HepG2 (cell line): ENCODE measurements at regions not wholly inside any gene's neighbourhood (a gene's known extent, or its start where the extent isn't known, plus 50 kb on each side); places are given as distances from the start of the nearest gene placed in this dataset.

Experiments
- ATAD3A ChIP-seq: sonication (generic); formaldehyde crosslinking; IDR thresholded peaks from 2 replicates; pipeline ENCODE4 v1.4.0; 2020; ENCODE audit warnings: missing genetic modification reagents
- CHD2 ChIP-seq: IDR thresholded peaks from 2 replicates; pipeline ENCODE4 v1.6.1; 2011; ENCODE audit warnings: low read depth, low read length, improper control_type of control experiment
- FOSL1 ChIP-seq: sonication (generic); formaldehyde crosslinking; IDR thresholded peaks from 2 replicates; pipeline ENCODE4 v1.9.0; 2021; ENCODE audit warnings: missing genetic modification reagents, borderline replicate concordance
- MLLT10 ChIP-seq: sonication (generic); formaldehyde crosslinking; IDR thresholded peaks from 2 replicates; pipeline ENCODE4 v1.4.0; 2020; ENCODE audit warnings: missing genetic modification reagents
- NAIF1 ChIP-seq: sonication (generic); formaldehyde crosslinking; IDR thresholded peaks from 2 replicates; pipeline ENCODE4 v1.5.0; 2020; ENCODE audit warnings: mild to moderate bottlenecking, missing genetic modification reagents, borderline replicate concordance
- RBM39 ChIP-seq: fragments of 200-400 bp; formaldehyde crosslinking; IDR thresholded peaks from one replicate; pipeline ENCODE4 v1.6.1; 2018; ENCODE audit warnings: antibody characterized with exemption, mild to moderate bottlenecking, low read depth, low read length; ENCODE audit not compliant: poor library complexity, severe bottlenecking
- ZMYM4 ChIP-seq: sonication (generic); formaldehyde crosslinking; IDR thresholded peaks from 2 replicates; pipeline ENCODE4 v1.8.1; 2023; ENCODE audit warnings: mild to moderate bottlenecking, missing genetic modification reagents
- ZNF225 ChIP-seq: sonication (generic); formaldehyde crosslinking; IDR thresholded peaks from 2 replicates; pipeline ENCODE4 v1.4.0; 2020; ENCODE audit warnings: mild to moderate bottlenecking, missing genetic modification reagents
- ZNF230 ChIP-seq: sonication (generic); formaldehyde crosslinking; IDR thresholded peaks from 2 replicates; pipeline ENCODE4 v1.4.0; 2020; ENCODE audit warnings: mild to moderate bottlenecking, missing genetic modification reagents
- ZNF598 ChIP-seq: sonication (generic); formaldehyde crosslinking; IDR thresholded peaks from 2 replicates; pipeline ENCODE4 v1.5.1; 2020; ENCODE audit warnings: mild to moderate bottlenecking, missing genetic modification reagents, borderline replicate concordance
- ZSCAN25 ChIP-seq: sonication (generic); formaldehyde crosslinking; IDR thresholded peaks from 2 replicates; pipeline ENCODE4 v1.8.0; 2022; ENCODE audit warnings: mild to moderate bottlenecking, missing genetic modification reagents
- TF ChIP-seq, protein P1 (sequence below): sonication (generic); formaldehyde crosslinking; IDR thresholded peaks from 2 replicates; pipeline ENCODE4 v1.9.0; 2022; ENCODE audit warnings: low read depth, missing genetic modification reagents
- TF ChIP-seq, protein P2 (sequence below): sonication (generic); formaldehyde crosslinking; IDR thresholded peaks from 2 replicates; pipeline ENCODE4 v1.8.1; 2023; ENCODE audit warnings: mild to moderate bottlenecking, inconsistent platforms, moderate library complexity, missing genetic modification reagents, borderline replicate concordance
- TF ChIP-seq, protein P3 (sequence below): sonication (generic); IDR thresholded peaks from 2 replicates; pipeline ENCODE4 v1.6.1; 2016; ENCODE audit warnings: low read depth, borderline replicate concordance
- TF ChIP-seq, protein P4 (sequence below): sonication (generic); formaldehyde crosslinking; IDR thresholded peaks from 2 replicates; pipeline ENCODE4 v1.9.0; 2021; ENCODE audit warnings: missing genetic modification reagents, borderline replicate concordance
- TF ChIP-seq, protein P5 (sequence below): sonication (generic); formaldehyde crosslinking; IDR thresholded peaks from 2 replicates; pipeline ENCODE4 v1.5.1; 2020; ENCODE audit warnings: mild to moderate bottlenecking, missing genetic modification reagents, moderate library complexity
- TF ChIP-seq, protein P6 (sequence below): sonication (generic); formaldehyde crosslinking; IDR thresholded peaks from 2 replicates; pipeline ENCODE4 v1.5.0; 2020; ENCODE audit warnings: missing genetic modification reagents, mild to moderate bottlenecking, borderline replicate concordance

DNA sequence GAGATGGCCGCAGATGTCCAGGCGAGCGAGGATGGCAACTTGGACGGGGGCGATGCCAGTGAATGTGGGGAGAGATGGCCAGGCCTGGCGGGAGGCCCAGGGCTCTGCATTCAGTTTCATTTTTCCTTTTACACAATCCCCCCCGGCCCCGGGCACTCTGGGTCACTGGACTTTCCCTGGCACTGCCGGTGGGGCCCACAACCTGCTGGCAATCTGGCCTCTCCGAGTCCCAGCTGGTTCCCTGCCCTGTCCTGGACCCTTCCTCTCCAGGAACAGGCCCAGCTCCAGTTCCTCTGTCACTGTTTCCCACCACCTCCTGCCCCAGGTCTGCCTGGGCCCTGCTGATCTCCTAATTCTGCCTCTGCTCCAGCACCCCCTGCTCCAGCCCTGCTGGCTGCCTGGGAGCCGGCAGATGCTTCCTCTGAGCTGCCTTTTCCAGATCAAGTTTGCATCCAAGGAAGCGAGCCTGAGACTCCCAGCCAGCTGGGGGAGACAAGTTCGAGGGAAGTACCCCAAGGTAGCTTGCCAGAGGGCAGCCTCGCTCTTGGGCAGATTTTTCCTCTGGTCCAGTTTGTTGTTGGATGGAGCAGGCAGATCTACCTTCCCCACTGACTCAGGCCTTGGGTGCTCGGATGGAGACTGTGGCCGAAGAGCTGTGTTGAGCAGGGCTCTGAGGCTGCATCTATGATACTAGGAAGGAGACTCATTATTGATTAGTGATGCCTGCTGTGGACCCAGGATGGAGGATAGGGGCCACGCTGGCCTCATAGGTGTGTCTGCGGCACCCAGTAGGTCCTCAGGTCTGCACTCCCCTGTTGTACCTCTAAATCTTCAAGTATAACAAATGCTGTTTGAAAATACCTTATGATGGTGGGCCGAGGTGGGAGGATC is 83.2 kb downstream of the CEBPB start (continued):
- TF ChIP-seq MLLT10 (CRISPR knock-in tag) (no peak), ATAD3A (0 out of 2 replicates have a peak, but pooled peaks have one; percentile 24), ZSCAN25 (peak; percentile 49; the same call in 1 of the 2 replicates), RBM39 (peak; percentile 40), ZNF598 (CRISPR knock-in tag) (peak; percentile 70; the same call in 1 of the 2 replicates), ZMYM4 (CRISPR knock-in tag) (0 out of 2 replicates have a peak, but pooled peaks have one; percentile 38), NAIF1 (CRISPR knock-in tag) (no peak), FOSL1 (no peak), CHD2 (no peak), ZNF230 (CRISPR knock-in tag) (peak; percentile 63; the same call in 1 of the 2 replicates), ZNF225 (CRISPR knock-in tag) (peak; percentile 16; the same call in 1 of the 2 replicates)
- TF ChIP-seq, protein P1, sequence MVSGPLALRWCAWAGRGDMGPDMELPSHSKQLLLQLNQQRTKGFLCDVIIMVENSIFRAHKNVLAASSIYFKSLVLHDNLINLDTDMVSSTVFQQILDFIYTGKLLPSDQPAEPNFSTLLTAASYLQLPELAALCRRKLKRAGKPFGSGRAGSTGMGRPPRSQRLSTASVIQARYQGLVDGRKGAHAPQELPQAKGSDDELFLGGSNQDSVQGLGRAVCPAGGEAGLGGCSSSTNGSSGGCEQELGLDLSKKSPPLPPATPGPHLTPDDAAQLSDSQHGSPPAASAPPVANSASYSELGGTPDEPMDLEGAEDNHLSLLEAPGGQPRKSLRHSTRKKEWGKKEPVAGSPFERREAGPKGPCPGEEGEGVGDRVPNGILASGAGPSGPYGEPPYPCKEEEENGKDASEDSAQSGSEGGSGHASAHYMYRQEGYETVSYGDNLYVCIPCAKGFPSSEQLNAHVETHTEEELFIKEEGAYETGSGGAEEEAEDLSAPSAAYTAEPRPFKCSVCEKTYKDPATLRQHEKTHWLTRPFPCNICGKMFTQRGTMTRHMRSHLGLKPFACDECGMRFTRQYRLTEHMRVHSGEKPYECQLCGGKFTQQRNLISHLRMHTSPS, result peak; percentile 90
- TF ChIP-seq, protein P2, sequence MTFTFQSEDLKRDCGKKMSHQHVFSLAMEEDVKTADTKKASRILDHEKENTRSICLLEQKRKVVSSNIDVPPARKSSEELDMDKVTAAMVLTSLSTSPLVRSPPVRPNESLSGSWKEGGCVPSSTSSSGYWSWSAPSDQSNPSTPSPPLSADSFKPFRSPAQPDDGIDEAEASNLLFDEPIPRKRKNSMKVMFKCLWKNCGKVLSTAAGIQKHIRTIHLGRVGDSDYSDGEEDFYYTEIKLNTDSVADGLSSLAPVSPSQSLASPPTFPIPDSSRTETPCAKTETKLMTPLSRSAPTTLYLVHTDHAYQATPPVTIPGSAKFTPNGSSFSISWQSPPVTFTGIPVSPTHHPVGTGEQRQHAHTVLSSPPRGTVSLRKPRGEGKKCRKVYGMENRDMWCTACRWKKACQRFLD (CRISPR knock-in tag), result 0 out of 2 replicates have a peak, but pooled peaks have one; percentile 6
- TF ChIP-seq, protein P3, sequence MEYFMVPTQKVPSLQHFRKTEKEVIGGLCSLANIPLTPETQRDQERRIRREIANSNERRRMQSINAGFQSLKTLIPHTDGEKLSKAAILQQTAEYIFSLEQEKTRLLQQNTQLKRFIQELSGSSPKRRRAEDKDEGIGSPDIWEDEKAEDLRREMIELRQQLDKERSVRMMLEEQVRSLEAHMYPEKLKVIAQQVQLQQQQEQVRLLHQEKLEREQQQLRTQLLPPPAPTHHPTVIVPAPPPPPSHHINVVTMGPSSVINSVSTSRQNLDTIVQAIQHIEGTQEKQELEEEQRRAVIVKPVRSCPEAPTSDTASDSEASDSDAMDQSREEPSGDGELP, result peak; percentile 35; the same call in 1 of the 2 replicates
- TF ChIP-seq, protein P4, sequence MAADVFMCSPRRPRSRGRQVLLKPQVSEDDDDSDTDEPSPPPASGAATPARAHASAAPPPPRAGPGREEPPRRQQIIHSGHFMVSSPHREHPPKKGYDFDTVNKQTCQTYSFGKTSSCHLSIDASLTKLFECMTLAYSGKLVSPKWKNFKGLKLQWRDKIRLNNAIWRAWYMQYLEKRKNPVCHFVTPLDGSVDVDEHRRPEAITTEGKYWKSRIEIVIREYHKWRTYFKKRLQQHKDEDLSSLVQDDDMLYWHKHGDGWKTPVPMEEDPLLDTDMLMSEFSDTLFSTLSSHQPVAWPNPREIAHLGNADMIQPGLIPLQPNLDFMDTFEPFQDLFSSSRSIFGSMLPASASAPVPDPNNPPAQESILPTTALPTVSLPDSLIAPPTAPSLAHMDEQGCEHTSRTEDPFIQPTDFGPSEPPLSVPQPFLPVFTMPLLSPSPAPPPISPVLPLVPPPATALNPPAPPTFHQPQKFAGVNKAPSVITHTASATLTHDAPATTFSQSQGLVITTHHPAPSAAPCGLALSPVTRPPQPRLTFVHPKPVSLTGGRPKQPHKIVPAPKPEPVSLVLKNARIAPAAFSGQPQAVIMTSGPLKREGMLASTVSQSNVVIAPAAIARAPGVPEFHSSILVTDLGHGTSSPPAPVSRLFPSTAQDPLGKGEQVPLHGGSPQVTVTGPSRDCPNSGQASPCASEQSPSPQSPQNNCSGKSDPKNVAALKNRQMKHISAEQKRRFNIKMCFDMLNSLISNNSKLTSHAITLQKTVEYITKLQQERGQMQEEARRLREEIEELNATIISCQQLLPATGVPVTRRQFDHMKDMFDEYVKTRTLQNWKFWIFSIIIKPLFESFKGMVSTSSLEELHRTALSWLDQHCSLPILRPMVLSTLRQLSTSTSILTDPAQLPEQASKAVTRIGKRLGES (CRISPR knock-in tag), result no peak
- TF ChIP-seq, protein P5, sequence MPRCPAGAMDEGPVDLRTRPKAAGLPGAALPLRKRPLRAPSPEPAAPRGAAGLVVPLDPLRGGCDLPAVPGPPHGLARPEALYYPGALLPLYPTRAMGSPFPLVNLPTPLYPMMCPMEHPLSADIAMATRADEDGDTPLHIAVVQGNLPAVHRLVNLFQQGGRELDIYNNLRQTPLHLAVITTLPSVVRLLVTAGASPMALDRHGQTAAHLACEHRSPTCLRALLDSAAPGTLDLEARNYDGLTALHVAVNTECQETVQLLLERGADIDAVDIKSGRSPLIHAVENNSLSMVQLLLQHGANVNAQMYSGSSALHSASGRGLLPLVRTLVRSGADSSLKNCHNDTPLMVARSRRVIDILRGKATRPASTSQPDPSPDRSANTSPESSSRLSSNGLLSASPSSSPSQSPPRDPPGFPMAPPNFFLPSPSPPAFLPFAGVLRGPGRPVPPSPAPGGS, result 0 out of 2 replicates have a peak, but pooled peaks have one; percentile 13
- TF ChIP-seq, protein P6, sequence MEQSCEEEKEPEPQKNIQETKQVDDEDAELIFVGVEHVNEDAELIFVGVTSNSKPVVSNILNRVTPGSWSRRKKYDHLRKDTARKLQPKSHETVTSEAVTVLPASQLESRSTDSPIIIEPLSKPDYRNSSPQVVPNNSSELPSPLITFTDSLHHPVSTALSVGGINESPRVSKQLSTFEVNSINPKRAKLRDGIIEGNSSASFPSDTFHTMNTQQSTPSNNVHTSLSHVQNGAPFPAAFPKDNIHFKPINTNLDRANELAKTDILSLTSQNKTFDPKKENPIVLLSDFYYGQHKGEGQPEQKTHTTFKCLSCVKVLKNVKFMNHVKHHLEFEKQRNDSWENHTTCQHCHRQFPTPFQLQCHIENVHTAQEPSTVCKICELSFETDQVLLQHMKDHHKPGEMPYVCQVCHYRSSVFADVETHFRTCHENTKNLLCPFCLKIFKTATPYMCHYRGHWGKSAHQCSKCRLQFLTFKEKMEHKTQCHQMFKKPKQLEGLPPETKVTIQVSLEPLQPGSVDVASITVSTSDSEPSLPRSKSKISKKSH (CRISPR knock-in tag), result peak; percentile 56; the same call in 1 of the 2 replicates
